SK-N-DZ (cell line): ENCODE measurements at regions not wholly inside any gene's neighbourhood (a gene's known extent, or its start where the extent isn't known, plus 50 kb on each side); places are given as distances from the start of the nearest gene placed in this dataset.
"Not testable (repeated sequence)": the region's sequence is repeated elsewhere in the genome, so short reads cannot be mapped to it uniquely, and the experiment has no call there.

Experiments
- DNase-seq: peaks from one replicate; pipeline ENCODE4 v3.0.0-alpha.2; 2015; ENCODE audit warnings: low spot score

DNA sequence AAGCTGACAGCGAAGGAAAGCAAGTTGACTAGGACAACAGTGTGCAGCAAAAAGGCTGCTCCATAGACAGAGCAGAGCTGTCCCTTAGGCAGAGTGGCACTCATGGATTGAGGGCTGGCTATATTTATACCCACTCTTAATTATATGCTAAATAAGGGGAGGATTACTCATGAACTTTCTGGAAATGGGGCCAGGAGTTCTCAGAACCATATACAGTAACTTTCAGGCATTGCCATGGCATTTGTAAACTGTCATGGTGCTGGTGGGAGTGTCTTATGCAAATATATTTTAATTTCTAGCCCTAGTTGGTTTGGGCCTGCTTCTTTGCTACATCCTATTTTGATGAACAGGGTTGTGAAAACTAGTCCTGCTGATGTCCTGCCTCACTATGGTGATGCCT, 279.5 kb upstream of the MGAT5 start:
- DNase-seq = no peak

- DNase-seq = no peak
Measured at GRCh38 chr2:133975135-133975534, 278.7 kb upstream of the MGAT5 start.

GRCh38 chr2:133975676-133976428, 278.0 kb upstream of the MGAT5 start:
- no peak for DNase-seq

DNA sequence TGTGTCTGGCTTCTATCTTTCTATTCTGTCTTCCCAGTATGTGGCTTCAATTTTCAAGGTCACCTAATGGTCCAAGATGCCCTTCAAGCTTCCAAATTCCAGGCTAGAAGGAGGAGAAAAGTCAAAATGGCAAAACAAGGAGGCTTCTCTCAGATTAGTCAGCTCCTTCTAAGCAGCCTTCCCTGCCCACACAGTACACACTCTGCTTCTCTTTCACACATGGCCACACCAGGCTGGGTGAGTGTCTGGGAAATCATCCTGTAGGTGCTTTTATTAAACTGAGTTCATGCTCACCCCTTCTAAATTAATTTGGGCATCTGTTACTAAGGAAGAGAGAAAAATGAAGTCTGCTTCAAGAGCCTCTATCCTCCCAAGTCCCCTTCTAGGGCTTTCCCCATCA, 277.2 kb upstream of the MGAT5 start:
- no peak for DNase-seq

DNA sequence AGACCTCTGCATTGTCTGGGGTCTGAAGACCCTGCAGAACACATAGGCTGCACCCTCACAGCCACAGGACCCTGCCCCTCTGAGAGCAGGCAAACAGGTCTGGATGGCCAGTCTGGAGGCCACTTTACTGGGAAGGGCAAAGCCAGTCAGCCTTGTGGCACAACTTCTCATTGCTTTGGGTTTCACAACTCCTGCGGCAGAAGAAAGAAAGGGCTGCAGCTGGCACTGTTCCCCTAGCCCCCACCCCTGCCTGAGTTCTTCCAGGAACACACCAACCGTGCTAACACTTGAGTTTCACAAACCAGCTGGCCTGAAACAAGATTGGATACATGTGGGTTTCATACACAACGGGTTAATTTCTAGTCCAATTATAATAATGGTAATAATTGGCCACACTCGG, 276.5 kb upstream of the MGAT5 start:
- DNase-seq = no peak

DNA sequence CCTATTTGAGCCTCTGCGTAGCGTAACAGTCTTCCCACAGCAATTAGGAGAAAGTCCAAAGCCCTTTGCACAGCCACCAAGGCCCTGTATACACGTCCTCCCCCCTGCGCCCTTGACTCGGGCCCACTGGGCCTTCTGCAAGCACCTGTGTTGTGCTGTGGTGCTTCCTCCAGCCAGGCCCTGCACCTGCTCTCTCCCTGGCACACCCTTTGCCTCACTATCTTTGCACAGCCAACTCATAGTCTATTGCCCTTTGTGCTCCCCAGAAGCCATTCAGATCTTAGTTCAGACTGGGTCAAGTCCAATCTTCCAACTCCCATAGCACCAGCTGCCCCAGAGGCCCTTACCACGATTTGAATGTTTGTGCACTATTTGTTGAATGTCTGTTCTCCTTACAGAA, 271.6 kb upstream of the MGAT5 start:
- DNase-seq = no peak

DNA sequence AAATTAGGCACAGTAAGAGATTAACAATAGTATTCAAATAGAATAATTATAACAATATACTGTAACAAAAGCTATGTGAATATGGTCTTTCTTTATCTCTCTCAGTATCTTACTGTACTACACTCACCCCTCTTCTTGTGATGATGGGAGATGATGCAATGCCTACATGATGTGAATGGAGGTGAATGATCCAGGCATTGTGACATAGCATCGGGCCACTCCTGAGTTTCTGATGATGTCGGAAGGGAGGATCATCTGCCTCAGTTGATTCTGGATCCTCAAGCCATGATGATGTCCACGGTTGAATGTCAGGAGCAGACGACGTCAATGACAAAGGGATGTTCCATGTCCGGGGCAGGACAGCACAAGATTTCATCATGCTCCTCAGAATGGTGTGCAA, 268.3 kb upstream of the MGAT5 start:
- DNase-seq = no peak

GRCh38 chr2:133986081-133986837, 267.6 kb upstream of the MGAT5 start:
- no peak for DNase-seq

- DNase-seq = no peak
Measured at GRCh38 chr2:133986881-133987795, 266.7 kb upstream of the MGAT5 start.

GRCh38 chr2:133988316-133988891, 265.5 kb upstream of the MGAT5 start:
- no peak for DNase-seq

DNA sequence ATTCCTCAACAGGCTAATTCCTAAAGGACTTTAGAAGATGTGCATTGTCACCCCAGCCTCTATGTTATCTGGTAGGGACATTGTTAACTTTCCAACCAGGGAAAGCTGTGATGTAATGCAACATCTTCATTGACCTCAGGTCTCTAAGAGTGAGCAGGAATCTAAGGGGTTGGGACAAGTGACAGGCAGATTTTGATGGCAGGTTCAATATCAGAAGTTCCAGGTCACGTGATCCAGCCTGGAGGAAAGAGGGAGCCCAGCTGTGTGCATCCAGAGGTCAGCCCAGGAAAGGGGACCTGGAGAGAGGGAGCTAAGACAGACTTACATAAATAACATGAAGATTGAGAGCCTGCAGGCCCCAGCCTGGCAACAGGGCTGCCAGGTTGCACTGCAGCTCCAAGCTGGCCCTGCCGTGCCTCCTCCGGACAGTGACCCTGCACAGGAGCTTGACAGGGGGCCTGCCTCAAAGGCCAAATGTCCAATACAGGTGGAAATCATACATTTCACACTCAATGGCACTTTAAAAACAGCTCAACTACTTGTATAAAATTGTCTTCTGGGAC, 262.2 kb upstream of the MGAT5 start:
- DNase-seq = no peak

GRCh38 chr2:133992454-133992853, 261.4 kb upstream of the MGAT5 start:
- no peak for DNase-seq

- no peak for DNase-seq
Measured at GRCh38 chr2:133993160-133993559, 260.7 kb upstream of the MGAT5 start.

- DNase-seq = not testable (repeated sequence)
Measured at GRCh38 chr2:133998726-133999125, 255.1 kb upstream of the MGAT5 start.

- DNase-seq = no peak
Measured at GRCh38 chr2:134002391-134002790, 251.5 kb upstream of the MGAT5 start.

GRCh38 chr2:134002921-134003320, 251.0 kb upstream of the MGAT5 start:
- no peak for DNase-seq

- DNase-seq = no peak
Measured at GRCh38 chr2:134004467-134004866, 249.4 kb upstream of the MGAT5 start.

- no peak for DNase-seq
Measured at GRCh38 chr2:134008837-134009236, 245.0 kb upstream of the MGAT5 start.

- no peak for DNase-seq
Measured at GRCh38 chr2:134009440-134009839, 244.4 kb upstream of the MGAT5 start.

DNA sequence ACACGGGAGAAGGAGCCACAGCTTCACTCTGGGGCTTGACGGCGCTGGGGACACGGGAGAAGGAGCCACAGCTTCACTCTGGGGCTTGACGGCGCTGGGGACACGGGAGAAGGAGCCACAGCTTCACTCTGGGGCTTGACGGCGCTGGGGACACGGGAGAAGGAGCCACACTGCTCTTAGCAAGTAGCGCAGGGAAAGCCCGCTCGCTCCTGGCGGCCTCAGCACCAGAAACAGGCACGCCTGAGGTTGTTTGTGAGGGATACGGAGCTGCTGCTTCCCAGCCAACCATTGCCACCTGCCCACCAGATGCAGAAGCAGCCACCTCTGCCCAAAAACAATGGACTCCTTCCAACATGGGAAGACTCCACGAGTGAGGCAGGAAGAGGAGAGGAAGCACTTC, 244.0 kb upstream of the MGAT5 start:
- not testable (repeated sequence) for DNase-seq

- DNase-seq = no peak
Measured at GRCh38 chr2:134011936-134012586, 241.8 kb upstream of the MGAT5 start.
